DMS53 treated with DMSO at 0.1 percent for 48 hours (cell line): ENCODE measurements at regions not wholly inside any gene's neighbourhood (a gene's known extent, or its start where the extent isn't known, plus 50 kb on each side); places are given as distances from the start of the nearest gene placed in this dataset.
"Not testable (repeated sequence)": the region's sequence is repeated elsewhere in the genome, so short reads cannot be mapped to it uniquely, and the experiment has no call there.

Experiments
- DNase-seq: peaks from one replicate; lab custom pipeline; 2025; ENCODE audit not compliant: unreplicated experiment; lab: John Stamatoyannopoulos, UW

GRCh38 chr15:25624504-25625177 lies 185.8 kb upstream of the UBE3A start:
- DNase-seq = no peak

DNA sequence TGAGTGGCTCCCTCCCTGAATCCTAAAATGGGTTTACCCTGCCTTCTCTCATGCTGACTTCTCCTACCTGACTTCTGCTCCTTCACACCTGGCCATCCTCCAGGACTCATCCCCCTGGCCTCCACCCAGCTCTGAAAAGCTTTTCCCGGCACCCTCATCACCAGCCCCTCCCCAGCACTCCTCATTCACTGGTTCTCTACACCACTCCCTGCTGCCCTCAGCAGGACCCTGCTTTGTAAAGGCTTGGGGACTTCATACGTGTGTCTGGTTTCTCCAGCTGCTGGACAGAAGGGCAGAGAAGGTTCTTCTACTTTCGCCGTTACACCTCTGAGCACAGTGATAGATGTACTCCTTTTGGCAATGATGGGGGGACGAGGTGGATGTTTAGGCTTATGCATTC lies 184.9 kb upstream of the UBE3A start:
- no peak for DNase-seq

- no peak for DNase-seq
Measured at GRCh38 chr15:25620466-25620865, 181.6 kb upstream of the UBE3A start.

DNA sequence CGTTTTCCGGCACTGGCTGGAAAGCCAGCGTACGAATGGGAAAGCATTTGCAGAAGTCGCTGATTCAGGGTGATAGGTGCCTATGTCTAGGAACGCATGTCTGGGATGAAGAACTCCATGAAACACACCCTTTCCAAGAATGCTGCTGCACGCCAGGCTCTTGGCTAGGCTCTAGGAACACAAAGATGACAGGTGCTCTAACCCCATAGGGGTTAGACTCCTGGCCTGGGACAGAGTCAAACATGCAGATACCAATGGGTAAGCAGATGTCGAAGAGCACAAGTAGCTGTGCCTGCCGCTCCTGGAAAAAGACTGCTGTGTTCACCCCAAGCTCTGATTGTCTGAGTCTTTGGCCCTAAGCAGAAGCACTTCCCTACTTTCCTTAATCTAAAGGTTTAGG lies 180.9 kb upstream of the UBE3A start:
- no peak for DNase-seq

- no peak for DNase-seq
Measured at GRCh38 chr15:25619076-25619475, 180.3 kb upstream of the UBE3A start.

DNA sequence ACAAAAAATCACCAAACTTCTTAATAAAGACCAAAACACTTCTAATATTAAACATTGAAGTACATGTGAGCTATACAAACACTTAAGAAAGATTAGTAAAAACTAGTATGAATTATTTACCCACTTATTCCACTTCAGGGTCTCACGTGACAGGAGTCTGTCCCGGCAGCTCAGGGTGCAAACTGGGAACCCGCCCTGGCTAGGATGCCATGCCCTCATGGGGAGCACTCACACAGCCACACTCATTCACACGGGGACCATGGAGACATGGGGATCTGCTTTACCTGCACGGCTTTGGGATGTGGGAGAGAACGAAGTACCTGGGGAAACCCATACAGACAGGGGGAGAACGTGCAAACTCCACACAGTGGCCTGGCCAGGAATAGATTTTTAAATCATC lies 179.3 kb upstream of the UBE3A start:
- DNase-seq = no peak

- no peak for DNase-seq
Measured at GRCh38 chr15:25616471-25616870, 177.6 kb upstream of the UBE3A start.

DNA sequence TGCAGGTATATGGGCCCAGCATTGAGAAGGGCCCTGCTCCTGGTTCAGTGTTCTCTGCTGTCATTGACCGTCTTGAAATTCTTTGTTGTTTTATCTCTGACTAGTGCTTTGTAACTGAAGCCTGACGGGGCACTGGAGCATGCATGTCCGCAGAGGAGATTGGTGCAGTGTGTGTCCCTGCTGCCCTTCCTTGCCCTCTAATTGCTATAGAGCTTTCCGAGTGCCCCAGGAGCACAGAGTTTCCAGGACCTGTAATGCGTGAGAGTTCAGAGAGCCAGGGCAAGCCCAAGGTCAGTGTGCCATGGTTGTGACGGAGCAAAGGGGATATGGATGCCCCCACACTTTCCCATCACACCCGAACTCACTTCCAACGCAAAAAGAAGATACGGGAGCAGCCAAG lies 174.3 kb upstream of the UBE3A start:
- DNase-seq = no peak

- DNase-seq = no peak
Measured at GRCh38 chr15:25611603-25612002, 172.8 kb upstream of the UBE3A start.

GRCh38 chr15:25609371-25609770 lies 170.5 kb upstream of the UBE3A start:
- DNase-seq = no peak

DNA sequence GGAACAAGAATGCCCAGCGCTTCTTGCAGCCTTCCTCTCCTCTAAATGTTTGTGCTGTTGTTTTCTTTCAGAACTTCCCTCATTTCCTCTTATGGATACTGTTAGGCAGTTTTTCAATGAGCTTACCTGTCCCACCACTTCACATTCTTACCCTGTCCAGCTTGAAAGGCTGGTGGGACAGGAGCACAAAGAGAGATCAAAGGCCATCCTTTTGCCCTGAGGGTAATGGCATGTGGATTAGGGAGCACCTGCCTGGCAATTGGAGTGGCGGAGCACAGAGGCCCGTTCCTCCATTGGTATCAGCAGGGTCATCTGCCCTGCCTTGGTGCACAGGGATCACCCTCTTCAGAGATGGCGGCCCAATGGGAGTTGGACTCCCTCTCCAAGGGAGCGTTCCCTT lies 170.1 kb upstream of the UBE3A start:
- DNase-seq = no peak

DNA sequence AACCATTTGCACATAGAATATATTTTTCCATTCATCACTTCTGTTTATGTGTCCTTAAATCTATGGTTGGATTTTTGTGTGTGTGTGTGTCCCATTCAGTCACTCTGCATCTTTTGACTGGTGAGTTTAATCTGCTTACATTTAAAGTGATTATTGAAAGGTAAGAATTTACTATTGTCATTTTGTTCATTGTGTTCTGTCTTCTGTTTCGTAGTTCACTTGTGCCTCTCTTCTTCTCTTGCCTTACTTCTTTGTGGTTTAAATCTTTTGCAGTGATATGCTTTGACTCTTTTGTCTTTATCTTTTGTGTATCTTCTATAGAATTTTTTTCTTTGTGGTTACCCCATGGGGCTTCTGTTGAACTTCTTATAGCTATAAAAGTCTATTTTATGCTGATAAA lies 166.3 kb upstream of the UBE3A start:
- no peak for DNase-seq

- no peak for DNase-seq
Measured at GRCh38 chr15:25600751-25601150, 161.9 kb upstream of the UBE3A start.

DNA sequence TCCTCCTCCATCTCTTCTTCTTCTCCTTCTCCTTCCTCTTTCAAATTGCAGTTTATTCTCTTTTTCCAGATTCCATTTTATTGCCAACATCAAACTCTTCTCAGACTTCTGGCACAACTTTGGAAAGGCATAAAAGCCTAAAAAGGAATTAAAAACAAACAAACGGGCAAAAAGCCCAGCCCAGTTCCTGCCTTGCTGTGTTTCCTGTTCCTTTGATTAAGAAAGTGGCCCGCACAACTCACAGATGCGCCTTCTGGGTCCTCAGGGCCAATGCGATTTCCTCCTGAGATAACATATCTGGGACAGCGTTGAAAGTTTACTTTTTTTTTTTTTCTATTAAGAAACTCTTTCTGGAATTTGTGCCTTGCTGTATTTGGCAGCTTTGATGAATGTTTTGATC lies 158.7 kb upstream of the UBE3A start:
- DNase-seq = no peak

GRCh38 chr15:25596644-25597562 lies 158.1 kb upstream of the UBE3A start:
- DNase-seq = no peak

- no peak for DNase-seq
Measured at GRCh38 chr15:25587616-25588340, 149.0 kb upstream of the UBE3A start.

DNA sequence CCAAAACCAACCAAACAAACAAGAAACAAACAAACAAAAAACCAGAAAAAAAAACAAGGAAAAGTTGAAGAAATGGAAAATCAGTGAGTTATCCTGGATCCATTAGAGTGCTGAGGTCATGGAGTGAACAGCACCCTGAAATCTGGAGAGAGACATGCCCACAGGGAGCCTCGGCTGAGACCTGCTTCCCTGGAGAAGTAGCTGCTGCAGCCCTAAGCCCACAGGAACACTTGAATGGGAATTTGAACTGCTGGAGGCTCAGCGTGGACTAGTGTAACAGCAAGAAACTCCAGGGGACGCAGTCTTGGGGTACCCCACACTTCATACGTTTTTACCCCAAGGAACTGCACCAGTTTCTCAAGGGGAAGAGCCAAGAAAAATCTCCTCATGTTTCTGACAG lies 144.1 kb upstream of the UBE3A start:
- no peak for DNase-seq

GRCh38 chr15:25579127-25579526 lies 140.3 kb upstream of the UBE3A start:
- DNase-seq = no peak

DNA sequence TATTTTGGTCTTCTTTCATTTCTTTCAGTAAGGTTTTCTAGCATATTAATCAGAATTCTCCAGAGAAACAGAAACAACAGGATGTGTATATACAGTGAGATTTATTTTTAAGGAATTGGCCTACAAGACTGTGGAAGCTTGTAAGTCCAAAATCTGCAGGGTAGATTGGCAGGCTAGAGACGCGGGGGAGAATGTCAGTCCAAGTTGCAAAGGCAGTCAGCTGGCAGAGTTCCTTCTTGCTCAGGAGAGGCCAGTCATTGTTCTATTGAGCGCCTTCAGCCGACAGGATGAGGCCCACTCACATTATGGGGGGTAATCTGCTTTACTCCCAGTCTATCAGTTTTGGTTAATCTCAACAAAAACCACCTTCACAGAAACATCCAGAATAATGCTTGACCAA lies 133.4 kb upstream of the UBE3A start:
- DNase-seq = no peak

DNA sequence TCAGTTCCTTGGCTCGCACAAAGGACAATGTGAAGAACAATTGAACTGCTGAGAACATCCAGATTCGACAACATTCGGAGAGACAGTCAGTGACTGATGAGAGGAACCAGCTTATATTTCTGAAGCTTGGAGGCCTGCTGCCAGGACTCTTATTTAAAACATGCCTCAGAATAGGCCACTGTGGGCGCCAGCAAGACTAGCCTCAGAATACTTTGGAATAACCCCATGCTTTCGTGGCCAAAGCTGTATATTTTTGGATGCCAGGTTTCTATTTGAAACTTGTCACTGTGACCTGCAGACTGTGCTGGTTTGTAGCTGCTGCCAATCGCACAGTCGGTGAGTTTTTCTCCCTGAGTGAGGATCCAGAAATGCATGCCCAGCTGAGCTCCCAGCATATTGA lies 129.9 kb upstream of the UBE3A start:
- DNase-seq = no peak

GRCh38 chr15:25566545-25566944 lies 127.7 kb upstream of the UBE3A start:
- not testable (repeated sequence) for DNase-seq
